Natural killer cell (primary cell): ENCODE measurements at regions not wholly inside any gene's neighbourhood (a gene's known extent, or its start where the extent isn't known, plus 50 kb on each side); places are given as distances from the start of the nearest gene placed in this dataset.
"Not testable (repeated sequence)": the region's sequence is repeated elsewhere in the genome, so short reads cannot be mapped to it uniquely, and the experiment has no call there.

Source experiments
- ATAC-seq, 3 donors: fragments of 150-1000 bp in 2 of 3; fragments of 200-7000 bp in 1 of 3; cut with Tn5 transposase; 1 replicate in 1 of 3; 2 replicates in 2 of 3; pipeline ENCODE4 v1.10.0; 2021; ENCODE audit warnings: mild to moderate bottlenecking in 2 of 3, moderate library complexity in 2 of 3
- DNase-seq, 2 donors: peaks; one replicate each; pipeline versions ENCODE4 v3.0.0 to v3.0.0-alpha.2; 2013 to 2021; ENCODE audit warnings: mixed read lengths in 1 of 2
- H3K27ac ChIP-seq: one replicate; pipeline ENCODE4 v1.5.1; 2013; ENCODE audit warnings: mild to moderate bottlenecking, low read length
- H3K27me3 ChIP-seq: one replicate; pipeline ENCODE4 v1.6.1; 2013; ENCODE audit warnings: low read length; ENCODE audit not compliant: control insufficient read depth, insufficient read depth
- H3K36me3 ChIP-seq: one replicate; pipeline ENCODE4 v1.6.1; 2013; ENCODE audit warnings: low read length; ENCODE audit not compliant: control insufficient read depth, insufficient read depth
- H3K4me1 ChIP-seq: one replicate; pipeline ENCODE4 v1.6.1; 2013; ENCODE audit warnings: low read length; ENCODE audit not compliant: control insufficient read depth, insufficient read depth
- H3K4me3 ChIP-seq: one replicate; pipeline ENCODE4 v1.5.1; 2013; ENCODE audit warnings: low read length
- H3K9me3 ChIP-seq: one replicate; pipeline ENCODE4 v1.6.1; 2013; ENCODE audit warnings: low read length; ENCODE audit not compliant: control insufficient read depth, insufficient read depth
- H3K27ac Mint-ChIP-seq, 2 donors: one replicate each; pipeline ENCODE4 v1.8.0; 2022; ENCODE audit warnings: mild to moderate bottlenecking in 2 of 2, mixed read lengths in 2 of 2, moderate library complexity in 1 of 2
- H3K27me3 Mint-ChIP-seq, 2 donors: one replicate each; pipeline ENCODE4 v1.8.0; 2022; ENCODE audit warnings: low read depth in 2 of 2, mixed read lengths in 2 of 2
- H3K36me3 Mint-ChIP-seq: one replicate; pipeline ENCODE4 v1.8.0; 2022; ENCODE audit warnings: mixed read lengths
- H3K4me1 Mint-ChIP-seq, 2 donors: one replicate each; pipeline ENCODE4 v1.8.0; 2022; ENCODE audit warnings: mixed read lengths in 2 of 2
- H3K4me3 Mint-ChIP-seq: one replicate; pipeline ENCODE4 v1.8.0; 2022; ENCODE audit warnings: mild to moderate bottlenecking, moderate library complexity, mixed read lengths
- H3K9me3 Mint-ChIP-seq, 2 donors: one replicate each; pipeline ENCODE4 v1.8.0; 2022; ENCODE audit warnings: mixed read lengths in 2 of 2
- WGBS: methylation state at CpG from one replicate; pipeline ENCODE4 v1.1.7; 2013; ENCODE audit warnings: missing lambda C conversion rate; ENCODE audit not compliant: insufficient coverage; 5-methylcytosine and 5-hydroxymethylcytosine counted together
- intact Hi-C: fragments of 100-400 bp; cut with micrococcal nuclease; formaldehyde crosslinking; loops from one replicate; pipeline ENCODE4 v1.14.2; 2022
- TF ChIP-seq, protein P1 (sequence below): fragments of 200-600 bp; IDR thresholded peaks from one replicate; pipeline ENCODE4 v1.8.0; 2022; ENCODE audit warnings: antibody characterized with exemption

DNA sequence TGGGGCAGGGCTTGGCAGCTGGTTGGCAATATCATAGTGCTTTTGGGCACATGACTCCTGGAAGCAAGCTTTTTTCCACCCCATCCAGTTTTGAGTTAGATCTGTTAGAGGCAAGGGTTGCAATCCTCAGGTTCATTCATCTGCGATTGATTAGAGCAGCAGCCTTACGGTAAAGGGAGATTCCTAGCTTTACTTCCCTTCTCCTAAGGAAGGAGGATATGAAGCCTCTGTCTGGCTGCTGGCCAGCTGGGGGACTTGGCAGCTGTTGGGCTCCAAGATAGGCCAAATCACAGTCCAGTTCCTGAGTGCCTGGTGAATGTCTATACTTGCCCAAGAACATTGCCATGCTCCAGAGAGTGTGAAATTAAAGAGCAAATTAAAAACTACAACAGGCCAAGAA, 113.4 kb upstream of the CCNH start:
- Histone ChIP-seq H3K9me3 (no peaks in the 10 kb centered on the region), H3K4me1 (no peaks in the 10 kb centered on the region), H3K4me3 (no peak overlapping the region), H3K36me3 (no peaks in the 10 kb centered on the region), H3K27ac (no peak overlapping the region), H3K27me3 (no peaks in the 10 kb centered on the region)
- intact Hi-C loops = no loop called here
- H3K36me3 Mint-ChIP-seq = no peaks in the 10 kb centered on the region
- no peak overlapping the region for H3K27ac Mint-ChIP-seq
- DNase-seq (no peak), ATAC-seq (no peak)
- WGBS = 100% methylated on average over 2 of the region's 2 CpGs
- no peaks in the 10 kb centered on the region for H3K4me1 Mint-ChIP-seq
- TF ChIP-seq, protein P1, sequence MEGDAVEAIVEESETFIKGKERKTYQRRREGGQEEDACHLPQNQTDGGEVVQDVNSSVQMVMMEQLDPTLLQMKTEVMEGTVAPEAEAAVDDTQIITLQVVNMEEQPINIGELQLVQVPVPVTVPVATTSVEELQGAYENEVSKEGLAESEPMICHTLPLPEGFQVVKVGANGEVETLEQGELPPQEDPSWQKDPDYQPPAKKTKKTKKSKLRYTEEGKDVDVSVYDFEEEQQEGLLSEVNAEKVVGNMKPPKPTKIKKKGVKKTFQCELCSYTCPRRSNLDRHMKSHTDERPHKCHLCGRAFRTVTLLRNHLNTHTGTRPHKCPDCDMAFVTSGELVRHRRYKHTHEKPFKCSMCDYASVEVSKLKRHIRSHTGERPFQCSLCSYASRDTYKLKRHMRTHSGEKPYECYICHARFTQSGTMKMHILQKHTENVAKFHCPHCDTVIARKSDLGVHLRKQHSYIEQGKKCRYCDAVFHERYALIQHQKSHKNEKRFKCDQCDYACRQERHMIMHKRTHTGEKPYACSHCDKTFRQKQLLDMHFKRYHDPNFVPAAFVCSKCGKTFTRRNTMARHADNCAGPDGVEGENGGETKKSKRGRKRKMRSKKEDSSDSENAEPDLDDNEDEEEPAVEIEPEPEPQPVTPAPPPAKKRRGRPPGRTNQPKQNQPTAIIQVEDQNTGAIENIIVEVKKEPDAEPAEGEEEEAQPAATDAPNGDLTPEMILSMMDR = no peak
- H3K27me3 Mint-ChIP-seq = no peaks in the 10 kb centered on the region
- no peak overlapping the region for H3K4me3 Mint-ChIP-seq
- H3K9me3 Mint-ChIP-seq = peaks cover 0 to 3% of the 10 kb centered on the region in 2 donors

DNA sequence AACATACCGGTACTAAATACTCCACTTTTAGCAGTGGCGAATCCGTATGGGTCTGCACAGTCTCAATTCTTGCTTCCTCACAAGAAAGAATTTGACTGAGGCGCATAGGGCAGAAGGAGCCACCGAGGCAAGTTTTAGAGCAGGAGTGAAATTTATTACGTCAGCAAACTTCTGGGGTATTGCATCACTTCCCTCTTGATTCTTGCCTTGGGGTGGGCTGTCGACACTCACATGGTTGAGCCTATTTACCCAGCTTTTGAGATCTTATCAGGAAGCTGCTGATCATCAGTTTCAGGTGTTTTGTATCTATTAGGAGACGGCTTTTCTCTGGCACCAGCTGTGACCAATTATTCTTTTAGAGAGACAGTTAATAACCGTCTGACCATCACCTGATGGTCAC, 111.5 kb upstream of the CCNH start:
- H3K36me3 ChIP-seq = no peaks in the 10 kb centered on the region
- Mint-ChIP-seq H3K27me3 (no peaks in the 10 kb centered on the region), H3K36me3 (no peaks in the 10 kb centered on the region), H3K4me3 (no peak overlapping the region), H3K27ac (no peak overlapping the region), H3K4me1 (no peaks in the 10 kb centered on the region), H3K9me3 (no peaks in the 10 kb centered on the region)
- DNase-seq = no peak
- TF ChIP-seq, protein P1 = no peak
- H3K9me3 ChIP-seq = no peaks in the 10 kb centered on the region
- no peak for ATAC-seq
- no peak overlapping the region for H3K4me3 ChIP-seq
- no peaks in the 10 kb centered on the region for H3K27me3 ChIP-seq
- no peak overlapping the region for H3K27ac ChIP-seq
- intact Hi-C loops = no loop called here
- no peaks in the 10 kb centered on the region for H3K4me1 ChIP-seq
- WGBS = 76% methylated on average over 9 of the region's 9 CpGs

DNA sequence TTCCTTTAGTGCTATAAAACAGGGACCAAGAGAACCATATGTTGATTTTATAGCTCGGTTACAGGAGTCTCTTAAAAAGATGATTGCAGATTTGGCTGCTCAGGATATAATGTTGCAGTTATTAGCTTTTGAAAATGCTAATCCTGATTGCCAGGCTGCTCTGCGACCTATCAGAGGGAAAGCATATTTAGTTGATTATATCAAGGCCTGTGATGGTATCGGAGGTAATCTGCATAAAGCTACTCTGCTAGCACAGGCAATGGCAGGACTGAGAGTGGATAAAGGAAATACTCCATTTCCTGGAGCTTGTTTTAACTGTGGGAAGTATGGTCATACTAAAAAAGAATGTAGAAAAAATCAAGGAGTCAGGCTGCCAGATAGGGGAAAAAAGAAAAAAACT, 99.0 kb upstream of the CCNH start:
- H3K27ac ChIP-seq, H3K9me3 Mint-ChIP-seq, H3K4me1 Mint-ChIP-seq, ATAC-seq, DNase-seq, intact Hi-C loops, H3K4me3 Mint-ChIP-seq, H3K4me1 ChIP-seq, H3K36me3 ChIP-seq, H3K27ac Mint-ChIP-seq, H3K36me3 Mint-ChIP-seq, H3K4me3 ChIP-seq, H3K27me3 Mint-ChIP-seq, H3K27me3 ChIP-seq, H3K9me3 ChIP-seq: not testable (repeated sequence)
- 67% methylated on average over 1 of the region's 3 CpGs for WGBS

DNA sequence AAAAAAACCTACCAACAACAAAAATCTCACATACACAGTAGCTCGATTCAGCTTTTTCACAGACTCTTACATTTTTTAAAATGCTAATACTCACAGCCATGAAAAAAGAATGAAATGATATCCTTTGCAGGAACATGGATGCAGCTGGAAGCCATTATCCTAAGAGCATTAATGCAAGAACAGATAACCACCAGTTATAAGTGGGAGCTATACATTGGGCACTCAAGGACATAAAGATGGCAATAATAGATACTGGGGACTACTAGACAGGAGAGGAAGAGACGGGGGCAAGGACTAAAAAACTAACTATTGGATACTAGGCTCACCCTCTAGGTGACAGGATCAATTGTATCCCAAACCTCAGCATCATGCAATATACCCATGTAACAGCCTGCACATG, 90.3 kb upstream of the CCNH start:
- no peak overlapping the region for H3K27ac Mint-ChIP-seq
- no peak overlapping the region for H3K4me3 ChIP-seq
- H3K9me3 ChIP-seq = no peaks in the 10 kb centered on the region
- H3K9me3 Mint-ChIP-seq = peaks cover under 1 to 1% of the 10 kb centered on the region in 2 donors
- no peaks in the 10 kb centered on the region for H3K4me1 Mint-ChIP-seq
- peaks cover 0 to 3% of the 10 kb centered on the region in 2 donors for H3K27me3 Mint-ChIP-seq
- no peaks in the 10 kb centered on the region for H3K36me3 Mint-ChIP-seq
- no peaks in the 10 kb centered on the region for H3K27me3 ChIP-seq
- intact Hi-C loops = no loop called here
- DNase-seq = no peak
- no peak for ATAC-seq
- no peak overlapping the region for H3K27ac ChIP-seq
- WGBS = 67% methylated on average over 1 of the region's 2 CpGs
- H3K36me3 ChIP-seq = no peaks in the 10 kb centered on the region
- TF ChIP-seq, protein P1 = no peak
- no peak overlapping the region for H3K4me3 Mint-ChIP-seq
- H3K4me1 ChIP-seq = no peaks in the 10 kb centered on the region
